ENCODE measurements at regions not wholly inside any gene's neighbourhood (a gene's known extent, or its start where the extent isn't known, plus 50 kb on each side); places are given as distances from the start of the nearest gene placed in this dataset.

GRCh38 chr10:128221807-128222206, 95.6 kb upstream of the MKI67 start:
- no peak for DNase-seq (ENCODE audit: low read depth, low spot score)

- DNase-seq (ENCODE audit: low read depth, low spot score): no peak
These were observed 96.2 kb upstream of the MKI67 start for GRCh38 chr10:128222332-128222849.

DNA sequence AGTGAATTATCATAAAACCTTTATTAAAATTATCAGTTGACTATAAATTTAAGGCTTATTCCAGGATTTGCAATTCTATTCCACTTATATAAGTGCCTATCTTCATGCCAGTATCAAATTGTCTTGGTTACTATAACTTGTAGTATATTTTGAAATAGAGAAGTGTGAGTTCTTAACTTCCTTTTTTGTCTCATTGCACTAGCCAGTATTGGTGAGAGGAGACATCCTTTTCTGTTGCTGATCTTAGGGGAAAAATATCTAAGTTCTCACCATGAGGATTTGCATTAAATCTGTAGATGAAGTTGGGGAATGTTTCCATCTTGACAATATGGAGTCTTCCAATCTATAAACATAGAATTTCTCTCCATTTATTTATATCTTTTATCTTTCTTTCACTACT, 104.2 kb upstream of the MKI67 start:
- DNase-seq (ENCODE audit: low read depth, low spot score): no peak

DNA sequence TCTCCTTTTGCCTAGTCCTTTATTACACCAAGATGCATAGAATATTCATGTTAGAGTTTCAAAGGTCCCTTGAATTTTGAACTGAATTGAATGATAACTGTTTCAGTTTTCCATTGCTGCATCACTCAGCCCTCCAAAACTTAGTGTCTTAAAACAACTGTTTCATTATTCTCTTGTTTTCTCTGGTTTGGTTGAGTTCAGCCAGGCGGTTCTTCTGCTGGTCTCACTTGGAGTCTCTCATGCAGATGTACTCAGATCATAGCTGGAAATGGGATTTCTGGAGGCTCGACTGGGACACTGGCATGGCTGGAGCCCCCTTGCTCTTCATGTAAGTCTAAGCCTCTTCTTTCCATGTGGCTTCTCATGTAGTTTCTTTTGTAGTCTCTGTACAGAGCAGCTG, 107.2 kb upstream of the MKI67 start:
- DNase-seq (ENCODE audit: low read depth, low spot score): no peak

GRCh38 chr10:128237710-128238109, 111.5 kb upstream of the MKI67 start:
- DNase-seq (ENCODE audit: low read depth, low spot score): no peak

- no peak for DNase-seq (ENCODE audit: low read depth, low spot score)
These were observed 114.8 kb upstream of the MKI67 start for GRCh38 chr10:128241023-128241422.

- no peak for DNase-seq (ENCODE audit: low read depth, low spot score)
These were observed 116.4 kb upstream of the MKI67 start for GRCh38 chr10:128242641-128243040.

- no peak for DNase-seq (ENCODE audit: low read depth, low spot score)
These were observed 118.8 kb upstream of the MKI67 start for GRCh38 chr10:128245026-128245425.

GRCh38 chr10:128247576-128247975, 121.4 kb upstream of the MKI67 start:
- DNase-seq (ENCODE audit: low read depth, low spot score): no peak

- no peak for DNase-seq (ENCODE audit: low read depth, low spot score)
These were observed 128.3 kb upstream of the MKI67 start for GRCh38 chr10:128254476-128254875.

DNA sequence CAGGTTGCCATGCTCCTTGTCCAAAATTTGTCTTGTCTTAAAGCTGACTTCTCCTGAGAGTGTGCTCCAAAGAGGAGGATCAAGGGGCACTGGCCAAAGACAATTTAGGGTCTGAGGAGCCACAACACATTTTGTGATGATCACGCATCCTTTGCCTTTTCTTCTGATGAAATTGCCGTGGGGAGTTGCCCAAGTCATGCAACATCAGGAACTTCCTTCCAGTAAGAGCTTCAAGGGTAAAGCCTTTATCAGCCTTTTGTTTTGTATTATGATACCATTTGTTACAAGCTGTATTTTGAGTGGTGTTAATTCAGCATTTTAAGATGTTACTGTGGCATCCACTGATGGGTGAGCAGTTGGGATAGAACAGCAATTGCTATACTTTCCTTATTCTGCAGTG, 131.2 kb upstream of the MKI67 start:
- no peak for DNase-seq (ENCODE audit: low read depth, low spot score)

DNA sequence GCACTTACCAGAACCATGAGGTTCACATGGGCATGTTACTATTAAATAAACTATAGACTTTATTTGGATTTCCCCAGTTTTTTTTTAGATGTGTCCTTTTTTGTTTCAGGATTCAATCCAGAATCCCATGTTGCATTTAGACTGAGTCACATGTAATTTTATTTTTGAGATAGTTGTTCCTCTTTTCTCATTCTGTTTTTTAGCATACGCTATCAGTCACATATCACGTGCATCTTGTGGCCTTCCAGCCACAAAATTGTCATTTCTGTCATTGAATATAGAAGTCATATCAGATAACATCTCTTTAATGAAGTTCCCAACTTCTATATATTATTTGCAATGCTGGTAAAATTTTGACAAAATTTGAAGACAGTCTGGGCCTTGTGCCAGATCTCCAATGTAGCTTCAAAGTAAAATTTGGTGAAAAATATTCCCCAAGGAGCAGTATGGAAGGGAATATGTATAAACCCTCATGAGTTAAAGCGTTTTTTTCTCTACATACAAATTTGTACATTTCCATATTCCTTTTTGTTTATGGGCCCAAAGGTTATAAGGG, 132.3 kb upstream of the MKI67 start:
- DNase-seq (ENCODE audit: low read depth, low spot score): no peak

DNA sequence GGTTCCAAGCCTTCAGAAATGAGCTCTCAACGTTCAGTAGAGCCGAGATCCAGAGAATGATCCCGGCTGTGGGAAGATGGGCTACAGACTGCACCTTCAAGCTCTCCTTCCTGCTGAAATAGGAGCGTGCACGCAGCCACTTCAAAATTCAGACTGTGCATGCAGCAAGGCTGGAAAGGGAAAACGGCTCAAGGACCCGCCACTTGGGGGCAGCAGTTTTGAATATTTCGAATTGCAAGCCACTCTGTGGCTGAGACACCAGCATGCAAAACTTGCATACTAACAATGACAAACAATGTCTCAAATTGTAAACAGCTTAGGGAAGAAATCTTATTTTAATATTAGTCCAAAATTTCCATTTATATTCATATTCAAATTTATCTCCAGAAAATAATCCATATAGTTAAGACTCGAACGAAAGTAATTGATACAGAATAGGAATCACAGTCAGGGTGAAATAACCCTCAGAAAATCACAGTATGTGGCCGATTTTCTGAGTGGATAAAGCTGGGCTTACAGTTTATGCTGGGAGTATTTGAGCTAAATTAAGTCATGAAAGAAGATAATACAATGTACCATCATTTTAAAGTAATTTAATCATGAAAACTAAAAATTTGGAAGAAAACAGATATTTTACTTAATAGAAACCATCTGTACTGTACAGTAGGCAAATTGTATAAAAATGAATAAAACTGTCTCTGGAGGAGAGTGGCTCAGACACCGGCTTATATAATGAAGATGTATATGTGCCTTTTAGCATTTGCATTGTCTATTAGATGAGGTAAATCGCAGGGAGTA, 137.9 kb upstream of the MKI67 start:
- DNase-seq (ENCODE audit: low read depth, low spot score): no peak

DNA sequence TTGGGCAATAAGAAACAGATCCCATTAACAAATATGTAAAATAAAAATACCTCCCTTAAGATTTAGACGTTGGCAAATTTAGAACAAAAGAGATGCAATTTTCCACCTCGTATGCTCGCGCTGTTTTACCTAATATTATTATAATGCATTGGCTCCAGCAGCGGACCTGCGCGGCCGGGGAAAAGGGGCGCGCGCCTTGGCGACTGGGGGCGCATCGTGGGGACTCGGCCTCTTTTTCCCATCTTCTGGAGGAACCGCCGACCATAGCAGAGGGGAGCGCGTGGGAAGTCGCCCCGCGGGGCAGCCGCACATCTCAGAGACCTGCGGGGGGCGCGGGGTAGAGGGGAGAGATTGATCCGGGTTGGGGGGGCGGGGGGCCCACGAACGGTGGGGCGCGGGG, 139.4 kb upstream of the MKI67 start:
- no peak for DNase-seq (ENCODE audit: low read depth, low spot score)

DNA sequence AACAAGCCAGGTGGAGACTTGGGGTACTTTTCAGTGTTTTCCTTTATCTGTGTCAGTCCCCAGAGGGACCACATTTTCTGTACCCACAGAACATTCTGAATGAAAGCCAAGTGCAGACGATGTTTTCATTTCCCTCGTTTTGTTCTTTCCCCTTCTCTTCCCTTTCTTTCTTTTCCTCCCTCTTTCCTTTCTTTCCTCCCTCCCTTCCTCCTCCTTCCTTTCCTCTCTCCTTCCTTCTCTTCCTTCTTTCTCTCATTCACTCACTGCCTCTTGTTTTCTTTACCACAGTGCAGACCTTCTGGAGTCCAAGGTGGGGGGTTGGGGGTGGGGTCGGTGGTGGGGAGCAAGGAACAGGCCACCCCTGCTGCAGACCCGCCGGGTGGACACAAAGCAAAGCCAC, 141.4 kb upstream of the MKI67 start:
- DNase-seq (ENCODE audit: low read depth, low spot score): no peak

DNA sequence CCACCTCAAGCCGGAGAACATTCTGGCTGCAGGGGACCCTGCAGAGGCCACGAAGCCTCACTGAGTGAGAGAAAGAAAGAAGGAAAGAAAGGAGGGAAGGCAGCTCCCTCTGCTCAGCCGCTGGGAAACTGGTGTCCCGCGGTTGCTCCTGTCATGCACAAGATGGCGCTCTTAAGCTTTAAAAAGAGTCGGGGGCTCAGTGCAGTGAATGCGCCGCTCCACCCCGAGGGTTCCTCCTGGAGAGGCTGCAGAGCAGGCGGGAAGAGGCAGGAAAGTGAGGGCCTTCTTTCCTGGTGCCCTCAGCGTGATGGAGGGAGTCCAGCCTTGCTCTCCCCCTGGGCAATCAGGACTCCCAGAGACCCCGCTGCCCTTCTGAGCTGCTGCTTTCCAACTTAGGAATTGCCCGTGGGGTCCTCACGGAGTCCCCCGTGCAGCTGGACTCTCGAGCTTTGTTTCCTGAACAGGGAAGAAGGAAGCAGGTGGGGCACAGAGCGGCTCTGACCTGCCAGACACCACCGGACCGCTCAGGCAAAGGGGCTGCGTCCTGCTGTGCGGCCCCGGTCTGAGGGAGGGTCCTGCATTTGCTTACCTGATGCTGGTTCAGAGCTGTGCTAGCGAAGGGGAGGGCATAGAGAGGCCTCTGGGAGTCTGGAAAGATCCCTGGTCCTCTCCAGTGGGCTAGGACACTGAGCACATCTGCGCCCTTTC, 141.9 kb upstream of the MKI67 start:
- DNase-seq (ENCODE audit: low read depth, low spot score): no peak

DNA sequence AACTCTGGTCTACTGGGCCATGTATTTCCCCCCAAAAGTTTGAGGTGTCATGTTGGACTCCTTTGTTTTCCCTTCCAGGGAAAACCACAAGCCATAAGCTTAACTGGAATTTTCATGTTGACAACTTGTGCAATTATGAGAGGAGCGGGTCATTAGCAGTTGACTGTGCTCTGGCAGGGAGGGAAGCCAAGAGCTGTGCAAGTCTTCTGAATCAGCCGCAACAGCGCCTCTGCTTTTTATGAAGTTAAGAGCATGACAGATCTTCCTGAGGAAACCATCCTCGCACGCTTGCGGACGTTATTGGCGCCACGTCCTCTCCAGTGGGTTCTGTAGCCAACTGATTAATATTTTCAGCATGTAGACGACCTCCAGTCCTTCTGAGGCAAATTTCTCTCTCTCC, 148.7 kb upstream of the MKI67 start:
- DNase-seq (ENCODE audit: low read depth, low spot score): no peak

GRCh38 chr10:128275388-128276177, 149.4 kb upstream of the MKI67 start:
- no peak for DNase-seq (ENCODE audit: low read depth, low spot score)

- DNase-seq (ENCODE audit: low read depth, low spot score): no peak
These were observed 151.1 kb upstream of the MKI67 start for GRCh38 chr10:128277267-128277840.

- no peak for DNase-seq (ENCODE audit: low read depth, low spot score)
These were observed 152.1 kb upstream of the MKI67 start for GRCh38 chr10:128278362-128278761.

DNA sequence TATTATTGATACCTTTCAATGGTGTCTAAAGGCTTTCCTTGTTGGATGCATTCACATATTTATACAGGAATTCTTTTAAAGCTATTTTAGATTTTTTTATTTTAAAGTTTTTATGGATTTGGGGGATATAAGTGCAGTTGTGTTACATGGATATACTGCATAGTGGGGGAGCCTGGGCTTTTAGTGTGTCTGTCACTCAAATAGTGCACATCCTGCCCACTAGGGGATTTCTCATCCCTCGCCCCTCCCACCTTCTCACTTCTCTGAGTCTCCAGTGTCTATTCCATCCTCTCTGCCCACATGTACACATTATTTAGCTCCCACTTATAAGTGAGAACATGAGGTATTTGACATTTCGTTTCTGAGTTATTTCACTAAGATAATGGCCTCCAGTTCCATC, 154.0 kb upstream of the MKI67 start:
- no peak for DNase-seq (ENCODE audit: low read depth, low spot score)

GRCh38 chr10:128281343-128281742, 155.1 kb upstream of the MKI67 start:
- no peak for DNase-seq (ENCODE audit: low read depth, low spot score)
